Stomach (tissue), 8 donors: ENCODE measurements at regions not wholly inside any gene's neighbourhood (a gene's known extent, or its start where the extent isn't known, plus 50 kb on each side); places are given as distances from the start of the nearest gene placed in this dataset.
A peak's percentile ranks its signal among the peaks of the same experiment; 100 is the strongest.

Source experiments
- DNase-seq, 2 donors: peaks; one replicate each; pipeline versions ENCODE4 v3.0.0 to v3.0.0-alpha.2; 2013 to 2019
- H3K27ac ChIP-seq, 5 donors: fragments of 200-600 bp in 4 of 5; sonication (generic) in 4 of 5; one replicate each; pipeline ENCODE4 v1.5.1; 2013 to 2019; ENCODE audit warnings: mild to moderate bottlenecking in 1 of 5, moderate library complexity in 1 of 5
- H3K27me3 ChIP-seq, 3 donors: fragments of 200-600 bp; sonication (generic); one replicate each; pipeline ENCODE4 v1.5.1; 2017 to 2019; ENCODE audit warnings: mixed run types in 1 of 3
- H3K36me3 ChIP-seq, 4 donors: fragments of 200-600 bp; sonication (generic); 1 replicate in 3 of 4; 2 replicates in 1 of 4; pipeline ENCODE4 v1.5.1; 2016 to 2019
- H3K4me1 ChIP-seq, 4 donors: fragments of 200-600 bp; sonication (generic); one replicate each; pipeline ENCODE4 v1.5.1; 2016 to 2019
- H3K4me3 ChIP-seq, 4 donors: fragments of 200-600 bp; sonication (generic) in 3 of 4; one replicate each; pipeline ENCODE4 v1.5.1; 2016 to 2019; ENCODE audit warnings: mild to moderate bottlenecking in 1 of 4
- H3K9me3 ChIP-seq, 4 donors: fragments of 200-600 bp; sonication (generic); one replicate each; pipeline ENCODE4 v1.5.1; 2016 to 2019
- EP300 ChIP-seq: sonication (generic); formaldehyde crosslinking; IDR thresholded peaks from one replicate; pipeline ENCODE4 v1.6.1; 2017; ENCODE audit warnings: antibody characterized with exemption
- POLR2A ChIP-seq, 4 donors: fragments of 450-650 bp; IDR thresholded peaks; one replicate each; pipeline ENCODE4 v1.6.1; 2016; ENCODE audit warnings: antibody characterized with exemption in 4 of 4, control low read depth in 2 of 4, mild to moderate bottlenecking in 1 of 4, moderate library complexity in 1 of 4
- POLR2AphosphoS5 ChIP-seq, 3 donors: sonication (generic); formaldehyde crosslinking; IDR thresholded peaks; one replicate each; pipeline ENCODE4 v1.6.1; 2016; ENCODE audit warnings: antibody characterized with exemption in 3 of 3
- WGBS, 5 donors: extraction: QIAGEN DNeasy Blood & Tissue Kit in 3 of 5; methylation state at CpG; one replicate each; pipeline versions ENCODE4 v1.1.5 to v1.1.7; 2013 to 2018; 5-methylcytosine and 5-hydroxymethylcytosine counted together
- intact Hi-C: fragments of 100-400 bp; cut with DNase I; formaldehyde crosslinking; loops from one replicate; pipeline ENCODE4 v1.15.1; 2023; ENCODE audit warnings: low total_unique reads
- TF ChIP-seq, protein P1 (sequence below), 7 experiments: fragments of 450-650 bp in 4 of 7; fragments of 200-600 bp in 3 of 7; sonication (generic) in 3 of 7; IDR thresholded peaks; one replicate each; pipeline ENCODE4 v1.5.1; 2016 to 2019; ENCODE audit warnings: antibody characterized with exemption in 7 of 7, control low read depth in 2 of 7, mild to moderate bottlenecking in 1 of 7
- donor health status: healthy with polysubstance abuse.
- donor health status: Bipolar disorder and iron deficiency.
- donor health status: healthy.

DNA sequence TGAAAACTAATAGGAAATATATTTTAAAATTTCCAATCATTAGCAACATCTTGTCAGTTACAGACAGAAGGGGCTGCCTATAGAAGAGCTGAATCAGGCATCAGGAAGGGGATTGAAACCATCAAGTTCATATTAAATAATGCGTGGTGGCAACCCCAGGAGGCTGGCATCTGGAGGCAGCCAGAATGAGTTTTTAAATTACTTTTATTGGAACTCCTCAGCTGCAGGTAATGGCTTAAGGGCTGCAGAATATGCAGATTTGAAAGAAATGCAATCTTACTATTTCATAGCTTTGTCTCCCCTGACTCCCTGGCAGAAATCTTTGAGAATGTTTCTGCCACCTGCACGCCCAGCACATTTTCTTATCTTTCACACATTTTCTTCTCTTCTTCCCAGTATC is 711.6 kb downstream of the PCDH19 start:
- 50 to 80% (median 65%) methylated on average over 2 of the region's 2 CpGs for WGBS, 5 donors

DNA sequence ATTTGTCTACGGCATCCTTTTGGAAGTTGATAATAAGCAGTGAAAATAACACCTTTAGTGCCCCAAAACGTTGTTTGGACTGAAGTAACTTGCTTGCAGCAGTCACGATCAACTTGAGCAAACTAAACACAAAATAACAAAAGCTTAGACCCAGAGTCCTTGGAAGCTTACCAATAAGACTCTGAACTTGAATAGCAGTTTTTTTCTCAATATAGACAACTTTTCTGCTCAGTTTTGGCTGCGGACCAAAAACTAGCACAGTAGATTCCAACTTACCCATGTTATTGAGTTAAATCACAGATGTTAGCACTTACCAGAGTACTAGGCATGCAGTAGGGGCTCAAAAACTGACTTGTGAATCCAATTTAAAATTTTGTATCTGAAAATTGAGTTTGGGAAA is 746.9 kb downstream of the PCDH19 start:
- Histone ChIP-seq H3K27me3 (no peaks in the 10 kb centered on the region), H3K9me3 (no peaks in the 10 kb centered on the region), H3K4me1 (no peaks in the 10 kb centered on the region), H3K27ac (no peak overlapping the region), H3K36me3 (no peaks in the 10 kb centered on the region), H3K4me3 (no peak overlapping the region)
- TF ChIP-seq POLR2A (IDR thresholded peaks at IDR 0.05): no peak
- 44 to 59% (median 52%) methylated on average over 4 of the region's 4 CpGs for WGBS, 5 donors
- peak in 1 of 2 donors; percentile 0 for DNase-seq
- intact Hi-C loops: no loop called here

More for the DNA sequence above, 711.6 kb downstream of the PCDH19 start:
- TF ChIP-seq POLR2AphosphoS5 (IDR thresholded peaks at IDR 0.05): no peak
- no peak for DNase-seq
- no peak overlapping the region for H3K4me3 ChIP-seq
- H3K27ac ChIP-seq: no peak overlapping the region
- H3K9me3 ChIP-seq: no peaks in the 10 kb centered on the region
- intact Hi-C loops: no loop called here
- no peaks in the 10 kb centered on the region for H3K27me3 ChIP-seq
- no peaks in the 10 kb centered on the region for H3K36me3 ChIP-seq
- no peaks in the 10 kb centered on the region for H3K4me1 ChIP-seq

DNA sequence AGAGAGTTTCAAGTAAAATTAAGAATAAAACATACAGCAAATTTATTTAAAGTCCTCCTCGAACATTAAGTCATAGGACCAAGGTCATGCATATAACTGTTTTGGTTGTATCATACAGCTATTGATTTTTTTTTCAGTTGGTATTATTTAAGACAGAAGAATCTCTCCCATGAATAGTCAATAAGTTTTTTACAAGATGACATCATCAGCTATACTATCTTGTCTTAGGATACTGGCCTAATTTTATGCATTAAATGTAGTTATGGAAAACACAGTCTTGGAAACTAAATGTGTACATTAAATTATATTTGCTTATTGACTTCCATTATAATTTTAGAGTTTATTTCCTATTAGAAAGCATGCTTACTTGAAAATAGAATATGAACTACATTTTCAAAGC is 755.9 kb downstream of the PCDH19 start:
- Histone ChIP-seq H3K4me1 (no peaks in the 10 kb centered on the region), H3K27ac (no peak overlapping the region), H3K27me3 (peaks cover 0 to 3% (median 0%) of the 10 kb centered on the region in 3 donors), H3K36me3 (no peaks in the 10 kb centered on the region), H3K9me3 (no peaks in the 10 kb centered on the region), H3K4me3 (no peak overlapping the region)
- WGBS, 5 donors: 65 to 89% (median 80%) methylated on average over 1 of the region's 1 CpG
- intact Hi-C loops: no loop called here
- no peak for DNase-seq
- TF ChIP-seq POLR2AphosphoS5 (IDR thresholded peaks at IDR 0.05): no peak
- TF ChIP-seq, protein P1, sequence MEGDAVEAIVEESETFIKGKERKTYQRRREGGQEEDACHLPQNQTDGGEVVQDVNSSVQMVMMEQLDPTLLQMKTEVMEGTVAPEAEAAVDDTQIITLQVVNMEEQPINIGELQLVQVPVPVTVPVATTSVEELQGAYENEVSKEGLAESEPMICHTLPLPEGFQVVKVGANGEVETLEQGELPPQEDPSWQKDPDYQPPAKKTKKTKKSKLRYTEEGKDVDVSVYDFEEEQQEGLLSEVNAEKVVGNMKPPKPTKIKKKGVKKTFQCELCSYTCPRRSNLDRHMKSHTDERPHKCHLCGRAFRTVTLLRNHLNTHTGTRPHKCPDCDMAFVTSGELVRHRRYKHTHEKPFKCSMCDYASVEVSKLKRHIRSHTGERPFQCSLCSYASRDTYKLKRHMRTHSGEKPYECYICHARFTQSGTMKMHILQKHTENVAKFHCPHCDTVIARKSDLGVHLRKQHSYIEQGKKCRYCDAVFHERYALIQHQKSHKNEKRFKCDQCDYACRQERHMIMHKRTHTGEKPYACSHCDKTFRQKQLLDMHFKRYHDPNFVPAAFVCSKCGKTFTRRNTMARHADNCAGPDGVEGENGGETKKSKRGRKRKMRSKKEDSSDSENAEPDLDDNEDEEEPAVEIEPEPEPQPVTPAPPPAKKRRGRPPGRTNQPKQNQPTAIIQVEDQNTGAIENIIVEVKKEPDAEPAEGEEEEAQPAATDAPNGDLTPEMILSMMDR (IDR thresholded peaks at IDR 0.05): no peak
- no peak for TF ChIP-seq EP300

DNA sequence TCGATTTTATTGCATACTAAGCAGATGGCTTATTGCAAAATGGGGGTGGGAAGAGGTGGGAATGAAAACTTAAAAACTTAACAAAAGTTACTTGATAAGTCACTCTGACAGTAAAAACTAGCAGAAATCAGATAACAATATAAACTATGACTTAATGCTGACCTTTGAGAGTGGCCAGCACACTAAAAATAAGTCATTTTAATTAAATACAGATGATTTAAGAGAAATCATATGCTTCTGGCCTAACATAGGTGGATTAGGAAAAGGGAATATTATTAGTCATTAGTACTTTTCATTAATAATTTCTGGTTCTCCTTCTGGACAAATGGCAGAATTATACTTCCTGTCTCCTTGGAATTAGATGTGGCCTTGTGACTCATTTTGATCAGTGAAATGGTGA is 756.7 kb downstream of the PCDH19 start:
- DNase-seq: no peak
- Histone ChIP-seq H3K4me3 (no peak overlapping the region), H3K36me3 (no peaks in the 10 kb centered on the region), H3K27ac (no peak overlapping the region), H3K4me1 (no peaks in the 10 kb centered on the region), H3K9me3 (no peaks in the 10 kb centered on the region), H3K27me3 (peaks cover 0 to 3% (median 0%) of the 10 kb centered on the region in 3 donors)
- no peak for TF ChIP-seq POLR2AphosphoS5 (IDR thresholded peaks at IDR 0.05)
- no peak for TF ChIP-seq EP300
- TF ChIP-seq, protein P1 (IDR thresholded peaks at IDR 0.05): no peak
- no peak for TF ChIP-seq POLR2A (IDR thresholded peaks at IDR 0.05)
- 86 to 100% (median 92%) methylated on average over 1 of the region's 1 CpG for WGBS, 5 donors
- intact Hi-C loops: no loop called here

DNA sequence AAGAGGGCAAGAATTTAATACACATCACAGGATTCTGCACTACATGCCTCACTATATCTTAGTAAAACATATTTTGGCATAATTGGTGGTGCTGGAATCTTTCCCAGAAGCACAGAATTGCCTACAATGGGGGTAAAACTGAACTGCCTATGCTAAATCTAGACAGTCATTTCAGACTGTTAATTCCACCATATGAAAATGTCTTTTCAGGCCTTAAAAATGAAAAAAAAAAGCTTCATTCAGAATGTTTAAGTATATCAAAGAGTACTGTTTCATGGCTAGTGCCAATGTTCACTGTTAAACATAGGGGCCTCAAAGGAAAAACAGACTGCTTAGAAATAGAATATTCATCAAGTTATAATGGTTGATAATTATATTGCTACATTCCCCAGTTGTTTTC is 797.0 kb downstream of the PCDH19 start:
- intact Hi-C loops: no loop called here
- Histone ChIP-seq H3K4me1 (no peaks in the 10 kb centered on the region), H3K27me3 (no peaks in the 10 kb centered on the region), H3K27ac (no peak overlapping the region), H3K36me3 (no peaks in the 10 kb centered on the region), H3K9me3 (no peaks in the 10 kb centered on the region), H3K4me3 (no peak overlapping the region)
- TF ChIP-seq POLR2A (IDR thresholded peaks at IDR 0.05) (no peak), POLR2AphosphoS5 (IDR thresholded peaks at IDR 0.05) (no peak), EP300 (no peak)
- DNase-seq: no peak

DNA sequence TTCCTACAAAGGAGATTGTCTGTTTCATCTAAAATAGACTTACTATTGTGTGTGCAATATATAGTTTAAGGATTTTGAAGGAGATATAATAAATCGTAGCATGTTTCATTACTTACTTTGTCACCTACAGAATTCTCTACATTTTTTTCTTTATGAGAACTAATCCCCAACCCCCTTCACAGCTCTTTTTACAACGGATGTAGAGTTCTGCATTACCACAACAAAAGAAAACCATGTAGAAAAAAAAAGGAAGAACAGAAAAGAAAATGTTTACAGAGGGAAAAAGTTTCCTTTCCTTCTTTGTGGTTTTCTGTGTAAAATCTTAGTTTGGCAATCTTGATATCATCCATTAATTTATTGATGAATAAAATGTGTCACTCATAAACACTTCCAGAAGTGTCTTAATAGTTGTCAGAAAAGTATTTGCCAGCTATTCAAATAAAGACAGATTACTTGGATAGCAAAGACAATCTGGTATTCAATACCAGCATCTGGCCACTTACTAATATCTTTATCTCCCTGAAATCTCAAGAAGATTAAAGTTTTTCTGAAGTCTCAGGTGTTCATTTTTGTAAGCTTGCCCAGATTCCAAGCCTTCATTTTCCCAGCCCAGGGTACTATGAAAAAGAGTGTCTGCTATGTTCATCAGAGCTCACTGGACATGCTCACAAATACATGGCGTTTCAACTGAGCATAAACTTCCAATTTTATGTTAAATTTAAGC is 806.8 kb downstream of the PCDH19 start:
- no peak for TF ChIP-seq POLR2A (IDR thresholded peaks at IDR 0.05)
- TF ChIP-seq EP300: no peak
- TF ChIP-seq, protein P1 (IDR thresholded peaks at IDR 0.05): no peak
- no peak for TF ChIP-seq POLR2AphosphoS5 (IDR thresholded peaks at IDR 0.05)
- no peak overlapping the region for H3K27ac ChIP-seq
- intact Hi-C loops: no loop called here
- H3K36me3 ChIP-seq: no peaks in the 10 kb centered on the region
- no peak overlapping the region for H3K4me3 ChIP-seq
- H3K4me1 ChIP-seq: no peaks in the 10 kb centered on the region
- no peaks in the 10 kb centered on the region for H3K27me3 ChIP-seq
- WGBS, 5 donors: 29 to 38% (median 35%) methylated on average over 3 of the region's 3 CpGs
- no peaks in the 10 kb centered on the region for H3K9me3 ChIP-seq
- no peak for DNase-seq
